ENCODE measurements at regions not wholly inside any gene's neighbourhood (a gene's known extent, or its start where the extent isn't known, plus 50 kb on each side); places are given as distances from the start of the nearest gene placed in this dataset.

- Histone ChIP-seq H3K27me3 (replicated peaks) (no peaks in the 10 kb centered on the region), H3K36me3 (replicated peaks) (no peaks in the 10 kb centered on the region), H3K4me3 (ENCODE audit: low read depth, low read length) (no peak overlapping the region), H3K27ac (no peak overlapping the region)
- no peak for TF ChIP-seq CTCF (IDR thresholded peaks at IDR 0.05; ENCODE audit: low read depth, low read length, missing control alignments)
- DNase-seq = no peak
- in situ Hi-C loops (cut with HindIII; ENCODE audit: low pct_ligation_motif_present, low sequenced_read_pairs) = no loop called here
Observed at GRCh38 chr20:11056414-11056813, 382.6 kb upstream of the JAG1 start.

GRCh38 chr20:11057624-11058023 is 383.8 kb upstream of the JAG1 start:
- Histone ChIP-seq H3K36me3 (replicated peaks) (no peaks in the 10 kb centered on the region), H3K27me3 (replicated peaks) (no peaks in the 10 kb centered on the region), H3K27ac (no peak overlapping the region), H3K4me3 (ENCODE audit: low read depth, low read length) (no peak overlapping the region)
- DNase-seq = no peak
- TF ChIP-seq CTCF (IDR thresholded peaks at IDR 0.05; ENCODE audit: low read depth, low read length, missing control alignments) = no peak
- in situ Hi-C loops (cut with HindIII; ENCODE audit: low pct_ligation_motif_present, low sequenced_read_pairs) = no loop called here

- Histone ChIP-seq H3K27me3 (replicated peaks) (no peaks in the 10 kb centered on the region), H3K36me3 (replicated peaks) (no peaks in the 10 kb centered on the region), H3K4me3 (ENCODE audit: low read depth, low read length) (no peak overlapping the region), H3K27ac (no peak overlapping the region)
- in situ Hi-C loops (cut with HindIII; ENCODE audit: low pct_ligation_motif_present, low sequenced_read_pairs) = no loop called here
- no peak for TF ChIP-seq CTCF (IDR thresholded peaks at IDR 0.05; ENCODE audit: low read depth, low read length, missing control alignments)
- DNase-seq = no peak
Observed at GRCh38 chr20:11059659-11060058, 385.9 kb upstream of the JAG1 start.

- no peak for TF ChIP-seq CTCF (IDR thresholded peaks at IDR 0.05; ENCODE audit: low read depth, low read length, missing control alignments)
- Histone ChIP-seq H3K36me3 (replicated peaks) (no peaks in the 10 kb centered on the region), H3K4me3 (ENCODE audit: low read depth, low read length) (no peak overlapping the region), H3K27ac (no peak overlapping the region), H3K27me3 (replicated peaks) (no peaks in the 10 kb centered on the region)
- no peak for DNase-seq
- in situ Hi-C loops (cut with HindIII; ENCODE audit: low pct_ligation_motif_present, low sequenced_read_pairs) = no loop called here
Observed at GRCh38 chr20:11060423-11061185, 386.8 kb upstream of the JAG1 start.

- no peaks in the 10 kb centered on the region for H3K27me3 ChIP-seq (replicated peaks)
- no peak overlapping the region for H3K27ac ChIP-seq
- DNase-seq = no peak
- no peaks in the 10 kb centered on the region for H3K36me3 ChIP-seq (replicated peaks)
- in situ Hi-C loops (cut with HindIII; ENCODE audit: low pct_ligation_motif_present, low sequenced_read_pairs) = no loop called here
- H3K4me3 ChIP-seq (ENCODE audit: low read depth, low read length) = no peak overlapping the region
- TF ChIP-seq CTCF (IDR thresholded peaks at IDR 0.05; ENCODE audit: low read depth, low read length, missing control alignments) = no peak
Observed at GRCh38 chr20:11063444-11063843, 389.6 kb upstream of the JAG1 start.

- no peak overlapping the region for H3K4me3 ChIP-seq (ENCODE audit: low read depth, low read length)
- no peak for DNase-seq
- H3K27ac ChIP-seq = no peak overlapping the region
- in situ Hi-C loops (cut with HindIII; ENCODE audit: low pct_ligation_motif_present, low sequenced_read_pairs) = no loop called here
- no peak for TF ChIP-seq CTCF (IDR thresholded peaks at IDR 0.05; ENCODE audit: low read depth, low read length, missing control alignments)
- no peaks in the 10 kb centered on the region for H3K27me3 ChIP-seq (replicated peaks)
- no peaks in the 10 kb centered on the region for H3K36me3 ChIP-seq (replicated peaks)
Observed at GRCh38 chr20:11064946-11065345, 391.1 kb upstream of the JAG1 start.
